HG02870 (cell line): ENCODE measurements at regions not wholly inside any gene's neighbourhood (a gene's known extent, or its start where the extent isn't known, plus 50 kb on each side); places are given as distances from the start of the nearest gene placed in this dataset.
"Not testable (repeated sequence)": the region's sequence is repeated elsewhere in the genome, so short reads cannot be mapped to it uniquely, and the experiment has no call there.

Experiments
- ATAC-seq: cut with Tn5 transposase; IDR thresholded peaks from one replicate; pipeline ENCODE4 v1.9.1; 2021; ENCODE audit warnings: mild to moderate bottlenecking, moderate library complexity; ENCODE audit not compliant: unreplicated experiment

GRCh38 chr6:15183979-15184378 is 61.9 kb upstream of the JARID2 start:
- peak; percentile 14 for ATAC-seq

- peak; percentile 87 for ATAC-seq
Observed at GRCh38 chr6:15184441-15184861, 61.4 kb upstream of the JARID2 start.

- ATAC-seq: not testable (repeated sequence)
Observed at GRCh38 chr6:15185111-15185510, 60.8 kb upstream of the JARID2 start.

- ATAC-seq: not testable (repeated sequence)
Observed at GRCh38 chr6:15193451-15193850, 52.4 kb upstream of the JARID2 start.

DNA sequence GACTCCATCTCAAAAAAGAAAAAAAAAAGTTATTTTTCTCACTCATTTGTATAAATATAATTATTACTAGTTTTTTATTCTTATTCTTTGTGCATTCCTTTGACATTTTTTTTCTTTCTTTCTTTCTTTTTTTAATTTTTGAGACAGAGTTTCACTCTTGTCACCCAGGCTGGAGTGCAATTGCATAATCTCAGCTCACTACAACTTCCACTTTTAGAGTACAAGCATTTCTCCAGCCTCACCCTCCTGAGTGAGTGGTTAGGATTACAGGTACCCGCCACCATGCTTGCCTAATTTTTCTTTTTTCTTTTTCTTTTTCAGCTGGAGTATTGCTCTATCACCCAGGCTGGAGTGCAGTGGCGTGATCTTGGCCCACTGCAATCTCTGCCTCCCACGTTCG is 51.4 kb upstream of the JARID2 start:
- ATAC-seq: no peak
